HG03103 (cell line): ENCODE measurements at regions not wholly inside any gene's neighbourhood (a gene's known extent, or its start where the extent isn't known, plus 50 kb on each side); places are given as distances from the start of the nearest gene placed in this dataset.

Experiments
- ATAC-seq: cut with Tn5 transposase; IDR thresholded peaks from one replicate; pipeline ENCODE4 v1.9.1; 2021; ENCODE audit warnings: low read depth; ENCODE audit not compliant: unreplicated experiment

DNA sequence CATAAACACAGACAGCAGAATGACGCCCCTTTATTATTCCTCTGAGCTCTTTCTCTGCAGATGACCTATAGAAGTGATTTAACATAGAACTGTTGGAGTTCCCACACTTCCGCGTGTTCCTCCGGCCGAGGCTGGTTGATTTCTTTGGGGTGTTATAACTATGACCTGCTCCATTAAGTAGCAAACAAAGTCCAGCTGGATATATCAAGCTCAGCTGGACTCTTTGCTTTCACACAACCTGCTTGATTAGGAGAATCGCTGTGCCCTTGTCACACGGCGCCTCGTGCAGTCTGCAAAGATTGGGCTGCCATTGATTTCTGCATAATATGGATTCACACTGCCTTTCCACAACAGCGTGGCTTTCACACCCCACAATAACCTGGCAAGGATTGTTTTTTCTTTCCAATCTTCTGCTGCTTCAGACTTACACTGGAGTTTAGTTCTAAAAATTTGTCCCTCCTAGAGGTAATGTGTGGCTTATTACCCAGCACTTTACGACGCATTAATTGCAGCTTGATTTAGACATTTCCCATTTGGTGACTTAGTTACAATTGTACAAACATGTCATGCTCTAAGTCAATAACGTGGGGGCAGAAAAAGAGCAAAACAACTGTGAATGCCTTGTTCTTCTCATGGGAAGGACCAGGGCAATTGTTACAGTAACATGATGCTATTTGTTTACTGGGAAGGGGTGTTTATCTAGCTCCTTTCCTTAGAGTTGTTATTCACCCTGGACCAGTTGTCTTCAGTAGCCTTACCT, 485.7 kb downstream of the TXNL1 start:
- no peak for ATAC-seq

DNA sequence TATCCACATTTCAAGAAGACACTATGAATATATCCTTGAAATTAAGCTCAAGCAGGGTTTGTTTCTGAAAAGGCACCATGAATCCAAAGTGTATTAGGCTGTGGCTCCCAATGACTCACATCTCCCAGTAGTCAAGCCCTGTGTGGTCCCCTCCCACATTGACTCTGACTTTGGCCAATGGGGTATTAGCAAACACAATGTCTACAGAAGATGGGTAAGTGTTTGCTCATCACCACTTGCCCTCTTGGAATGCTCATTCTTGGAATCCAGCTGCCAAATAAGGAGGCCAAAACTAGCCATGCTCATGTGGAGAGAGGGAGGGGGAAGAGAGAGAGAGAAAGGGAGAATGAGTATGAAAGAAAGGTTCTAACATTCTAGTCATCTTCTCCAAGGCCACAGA, 490.0 kb downstream of the TXNL1 start:
- no peak for ATAC-seq

DNA sequence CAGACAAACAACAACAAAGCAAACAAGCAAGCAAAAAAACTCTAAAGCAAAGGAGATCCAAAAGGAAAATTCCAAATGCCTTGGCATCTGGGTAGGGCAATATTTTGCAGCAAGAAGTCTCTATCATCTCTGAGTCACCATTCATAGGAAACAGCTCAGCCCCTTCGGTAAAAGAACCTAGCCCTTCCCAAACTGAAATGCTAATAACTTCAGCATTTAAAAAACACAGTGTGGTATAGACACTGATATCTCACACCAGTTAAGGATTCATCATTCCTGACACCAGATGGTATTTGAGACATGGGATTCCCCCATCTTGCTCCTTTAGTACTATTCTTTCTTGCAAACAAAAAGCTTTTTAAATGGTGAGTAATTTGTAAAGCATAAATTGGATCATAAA, 491.8 kb downstream of the TXNL1 start:
- no peak for ATAC-seq

DNA sequence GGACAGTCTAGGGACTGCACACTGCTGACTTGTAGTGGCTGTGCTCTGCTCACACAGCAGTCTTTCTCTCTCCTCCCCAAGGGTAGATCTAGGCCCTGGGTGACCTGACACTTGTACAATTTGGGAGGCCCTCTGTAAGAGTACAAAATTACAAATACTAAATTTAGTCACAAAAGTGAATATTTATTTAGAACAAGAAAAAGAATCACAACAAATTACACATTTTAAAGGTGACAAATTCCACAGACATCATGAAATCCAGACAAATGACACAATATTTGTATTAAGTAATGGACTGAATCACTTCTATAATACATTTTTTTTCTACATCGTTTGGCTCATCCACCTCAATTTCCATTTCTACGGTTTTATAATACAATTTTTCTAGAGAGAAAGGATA, 496.4 kb downstream of the TXNL1 start:
- no peak for ATAC-seq

DNA sequence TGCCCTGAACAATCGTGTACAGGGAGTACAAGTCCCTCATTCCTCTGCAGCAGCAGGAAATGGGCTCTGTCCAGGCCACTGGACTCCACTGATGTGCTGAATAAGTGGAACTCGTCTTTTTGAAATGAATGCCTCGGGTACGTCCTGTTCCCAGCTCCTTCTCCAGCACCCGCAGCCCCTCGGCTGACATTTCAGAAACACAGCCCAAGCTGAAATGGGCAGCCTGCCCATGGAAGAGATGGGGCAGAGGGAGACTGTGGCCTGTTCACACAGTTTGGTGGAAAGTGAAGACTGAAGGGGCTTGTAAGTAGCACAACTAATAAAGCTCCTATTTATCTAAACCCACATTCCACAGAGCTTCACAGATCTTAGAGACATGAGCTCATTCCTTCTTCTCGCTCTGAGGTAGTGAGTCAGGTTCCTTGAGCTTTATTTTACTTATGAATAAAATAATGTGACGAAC, 498.6 kb downstream of the TXNL1 start:
- ATAC-seq = no peak

DNA sequence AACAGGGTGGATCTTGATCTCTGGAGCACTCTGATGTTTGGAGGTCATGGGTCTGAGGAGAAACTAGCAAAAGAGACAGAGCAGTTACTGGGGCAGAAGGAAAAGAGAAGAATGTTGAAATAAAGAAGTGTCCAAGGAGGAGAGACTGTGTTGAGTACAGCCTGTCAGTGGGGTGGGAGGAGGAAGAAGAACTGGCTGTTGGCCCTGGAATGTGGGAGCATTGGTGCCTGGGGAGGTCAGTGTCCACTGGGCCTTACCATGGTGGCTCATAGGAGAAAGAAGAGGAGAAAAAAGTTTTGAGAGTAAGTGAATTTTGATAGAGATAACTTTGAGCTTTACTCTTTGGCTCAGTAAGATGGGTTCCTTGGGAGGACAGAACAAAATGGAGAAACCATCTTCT, 499.0 kb downstream of the TXNL1 start:
- ATAC-seq = no peak

DNA sequence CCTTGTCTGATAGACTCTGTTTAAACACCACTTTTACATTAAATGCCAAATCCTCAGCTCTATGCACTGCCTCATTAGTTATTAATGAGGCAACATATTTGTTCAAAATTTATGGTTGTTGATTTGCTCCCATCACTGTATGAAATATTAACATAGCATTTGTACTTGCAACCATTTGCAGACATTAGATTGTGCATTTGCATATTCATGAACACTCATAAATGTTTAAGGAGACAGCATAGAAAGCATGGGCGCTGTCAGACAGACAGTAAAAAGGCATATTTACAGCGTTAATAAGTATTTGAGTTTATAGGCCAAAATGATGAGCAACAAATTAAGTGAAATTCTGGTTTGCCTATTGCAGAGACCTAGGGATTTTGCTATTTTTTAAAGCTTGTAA, 502.3 kb downstream of the TXNL1 start:
- no peak for ATAC-seq

DNA sequence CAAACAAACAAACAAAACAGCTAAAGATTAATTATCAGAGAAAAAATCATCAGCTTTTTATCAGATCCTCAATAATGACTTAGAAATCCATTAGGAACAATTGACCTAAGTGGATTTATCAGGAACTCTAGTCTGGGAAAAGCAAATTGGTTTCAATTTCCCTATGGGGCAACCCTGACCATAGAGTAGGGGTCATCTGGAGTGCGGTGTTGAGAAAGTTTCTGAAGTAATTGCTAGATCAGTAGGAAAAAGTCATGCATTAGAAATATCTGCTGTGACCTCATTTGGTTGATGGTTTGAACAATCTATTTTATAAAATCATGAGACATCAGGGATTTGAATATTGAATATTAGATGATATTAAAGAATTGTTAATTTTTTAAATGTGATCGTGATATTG, 507.9 kb downstream of the TXNL1 start:
- no peak for ATAC-seq

- ATAC-seq = no peak
Observed at GRCh38 chr18:56128153-56128791, 510.1 kb downstream of the TXNL1 start.

GRCh38 chr18:56127322-56128099, 510.9 kb downstream of the TXNL1 start:
- no peak for ATAC-seq

- no peak for ATAC-seq
Observed at GRCh38 chr18:56124186-56124585, 514.2 kb downstream of the TXNL1 start.

DNA sequence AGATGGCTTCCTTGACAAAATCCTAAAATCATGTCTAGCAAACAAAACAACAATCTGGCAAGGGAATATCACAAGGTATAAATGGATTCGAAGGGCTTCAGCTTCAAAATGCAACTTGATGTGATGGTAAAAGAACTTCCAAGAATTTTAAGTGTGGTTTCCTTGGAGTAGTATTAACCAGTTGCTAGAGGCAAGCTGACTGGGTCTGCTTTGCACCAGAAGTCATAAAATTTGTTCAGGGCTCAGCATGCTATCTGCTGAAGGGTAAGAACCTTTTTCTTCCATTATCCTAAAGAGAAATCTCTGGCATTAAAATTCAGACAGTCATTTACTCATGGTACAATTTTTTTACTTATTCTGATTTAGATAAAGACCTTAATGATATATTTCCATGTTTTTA, 516.7 kb downstream of the TXNL1 start:
- ATAC-seq = no peak

- ATAC-seq = no peak
Observed at GRCh38 chr18:56120782-56121181, 517.6 kb downstream of the TXNL1 start.

GRCh38 chr18:56119681-56120080, 518.7 kb downstream of the TXNL1 start:
- ATAC-seq = no peak

GRCh38 chr18:56118422-56118821, 520.0 kb downstream of the TXNL1 start:
- ATAC-seq = no peak

GRCh38 chr18:56115071-56116015, 523.0 kb downstream of the TXNL1 start:
- ATAC-seq = no peak

- no peak for ATAC-seq
Observed at GRCh38 chr18:56112984-56113383, 525.0 kb upstream of the TCF4 start.

DNA sequence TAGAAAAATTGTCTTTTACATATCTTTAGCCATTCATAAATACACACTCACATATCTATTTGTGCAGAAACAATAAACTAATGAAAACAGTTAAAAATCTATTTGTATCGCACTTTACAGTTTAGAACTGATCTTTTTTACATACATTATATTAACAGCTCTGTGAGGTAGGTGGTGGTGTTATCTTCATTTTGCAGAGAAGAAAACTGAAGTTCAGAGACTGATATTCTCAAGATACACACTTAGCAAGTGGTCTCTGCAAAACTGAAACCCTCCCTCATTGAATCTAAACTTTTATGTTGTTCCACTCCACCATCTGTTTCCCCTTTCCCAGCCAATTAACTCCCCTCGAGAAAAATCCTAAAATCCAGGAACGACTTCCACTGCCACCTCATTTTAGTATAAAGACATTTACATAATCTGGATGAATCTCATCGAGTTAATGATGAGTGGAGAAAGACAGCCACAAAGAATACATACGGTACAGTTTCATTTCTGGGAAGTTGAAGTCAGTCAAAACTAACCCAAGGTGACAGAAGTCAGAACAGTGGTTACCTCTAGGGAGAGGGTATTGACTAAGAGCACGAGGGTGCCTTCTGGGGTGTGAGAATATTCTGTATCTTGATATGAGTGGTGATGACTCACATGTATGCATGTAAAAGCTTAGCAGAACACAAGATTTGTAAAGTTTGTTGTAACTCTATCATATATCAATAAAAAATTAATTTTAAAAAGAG, 524.2 kb upstream of the TCF4 start:
- ATAC-seq = peak; percentile 97

GRCh38 chr18:56109757-56110156, 521.8 kb upstream of the TCF4 start:
- ATAC-seq = no peak
